WERI-Rb-1 (cell line): ENCODE measurements at regions not wholly inside any gene's neighbourhood (a gene's known extent, or its start where the extent isn't known, plus 50 kb on each side); places are given as distances from the start of the nearest gene placed in this dataset.

Source experiments
- DNase-seq: peaks from one replicate; pipeline ENCODE4 v3.0.0-alpha.2; 2020
- H3K27ac ChIP-seq: fragments of 250-450 bp; sonication (Bioruptor Pico); 2 replicates; pipeline ENCODE4 v1.5.1; 2020; ENCODE audit warnings: mild to moderate bottlenecking, moderate library complexity
- H3K27me3 ChIP-seq: fragments of 250-450 bp; sonication (Bioruptor Pico); 2 replicates; pipeline ENCODE4 v1.5.1; 2021; ENCODE audit warnings: mild to moderate bottlenecking, low read depth, moderate library complexity; ENCODE audit not compliant: insufficient read depth, severe bottlenecking
- H3K36me3 ChIP-seq: fragments of 250-450 bp; sonication (Bioruptor Pico); 2 replicates; pipeline ENCODE4 v1.5.1; 2020; ENCODE audit warnings: mild to moderate bottlenecking, moderate library complexity
- H3K4me3 ChIP-seq: 2 replicates; pipeline ENCODE4 v1.5.1; 2011; ENCODE audit warnings: low read depth, mild to moderate bottlenecking, control low read depth, low read length
- H3K9me3 ChIP-seq: fragments of 250-450 bp; sonication (Bioruptor Pico); 2 replicates; pipeline ENCODE4 v1.5.1; 2021; ENCODE audit warnings: mild to moderate bottlenecking, moderate library complexity; ENCODE audit not compliant: severe bottlenecking
- TF ChIP-seq, protein P1 (sequence below): IDR thresholded peaks from 2 replicates; pipeline ENCODE4 v1.5.1; 2011; ENCODE audit warnings: low read depth, mild to moderate bottlenecking, control low read depth, inconsistent platforms, low read length

DNA sequence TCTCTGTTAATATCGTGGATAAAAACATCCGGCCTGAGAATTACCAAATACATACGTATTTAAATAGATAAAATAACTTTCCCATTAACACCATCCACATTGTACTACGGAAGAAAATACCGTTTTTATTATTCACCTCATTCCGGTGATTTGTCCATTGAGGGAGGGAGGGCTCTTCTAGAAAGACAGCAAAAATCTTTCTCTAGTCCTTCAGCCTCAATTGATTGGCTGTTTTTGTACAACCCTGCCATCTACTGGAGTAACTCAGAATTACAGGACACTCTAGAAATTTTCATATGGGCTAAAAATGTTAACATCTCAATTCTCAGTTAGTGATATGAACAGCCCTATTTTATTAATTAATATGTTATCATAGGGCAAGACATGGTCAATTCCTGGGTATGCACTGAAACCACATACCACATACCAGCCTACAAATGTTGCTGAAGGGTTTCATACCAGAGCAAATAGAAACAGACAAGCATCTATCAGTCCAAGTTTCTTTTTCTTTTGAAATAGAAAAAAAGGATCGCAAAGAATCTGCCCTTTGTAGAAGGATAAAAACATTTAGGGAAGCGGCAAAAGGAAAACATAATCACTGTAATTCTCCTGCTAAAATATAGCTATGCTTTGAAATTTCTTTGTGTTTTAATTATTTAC, 55.8 kb upstream of the CDCA7L start:
- Histone ChIP-seq H3K27ac (no peak overlapping the region), H3K9me3 (no peaks in the 10 kb centered on the region), H3K36me3 (no peaks in the 10 kb centered on the region), H3K27me3 (peaks cover 14% of the 10 kb centered on the region), H3K4me3 (no peak overlapping the region)
- DNase-seq, result no peak
- TF ChIP-seq, protein P1, sequence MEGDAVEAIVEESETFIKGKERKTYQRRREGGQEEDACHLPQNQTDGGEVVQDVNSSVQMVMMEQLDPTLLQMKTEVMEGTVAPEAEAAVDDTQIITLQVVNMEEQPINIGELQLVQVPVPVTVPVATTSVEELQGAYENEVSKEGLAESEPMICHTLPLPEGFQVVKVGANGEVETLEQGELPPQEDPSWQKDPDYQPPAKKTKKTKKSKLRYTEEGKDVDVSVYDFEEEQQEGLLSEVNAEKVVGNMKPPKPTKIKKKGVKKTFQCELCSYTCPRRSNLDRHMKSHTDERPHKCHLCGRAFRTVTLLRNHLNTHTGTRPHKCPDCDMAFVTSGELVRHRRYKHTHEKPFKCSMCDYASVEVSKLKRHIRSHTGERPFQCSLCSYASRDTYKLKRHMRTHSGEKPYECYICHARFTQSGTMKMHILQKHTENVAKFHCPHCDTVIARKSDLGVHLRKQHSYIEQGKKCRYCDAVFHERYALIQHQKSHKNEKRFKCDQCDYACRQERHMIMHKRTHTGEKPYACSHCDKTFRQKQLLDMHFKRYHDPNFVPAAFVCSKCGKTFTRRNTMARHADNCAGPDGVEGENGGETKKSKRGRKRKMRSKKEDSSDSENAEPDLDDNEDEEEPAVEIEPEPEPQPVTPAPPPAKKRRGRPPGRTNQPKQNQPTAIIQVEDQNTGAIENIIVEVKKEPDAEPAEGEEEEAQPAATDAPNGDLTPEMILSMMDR, result peak; percentile 29; the same call in 1 of the 2 replicates

DNA sequence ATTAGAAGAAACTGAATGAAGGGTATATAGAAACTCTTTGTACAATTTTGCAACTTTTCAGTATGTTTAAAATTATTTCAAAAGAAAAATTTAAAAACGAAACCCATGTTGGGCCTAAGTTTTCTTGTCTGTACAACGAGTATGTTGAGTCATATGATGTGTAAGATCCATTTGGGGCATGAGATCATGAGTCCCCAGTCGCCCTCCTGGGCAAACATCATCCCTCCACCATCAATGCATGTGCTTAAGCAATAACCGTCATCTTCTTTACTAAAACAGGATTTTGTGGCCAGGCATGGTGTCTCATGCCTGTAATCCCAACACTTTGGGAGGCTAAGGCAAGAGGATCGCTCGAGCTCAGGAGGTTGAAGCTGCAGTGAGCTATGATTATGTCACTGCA, 54.2 kb upstream of the CDCA7L start:
- no peak for DNase-seq
- TF ChIP-seq, protein P1, result no peak
- Histone ChIP-seq H3K36me3 (no peaks in the 10 kb centered on the region), H3K27me3 (peaks cover 11% of the 10 kb centered on the region), H3K27ac (no peak overlapping the region), H3K4me3 (no peak overlapping the region), H3K9me3 (no peaks in the 10 kb centered on the region)

- Histone ChIP-seq H3K36me3 (no peaks in the 10 kb centered on the region), H3K27ac (no peak overlapping the region), H3K9me3 (peaks cover 2% of the 10 kb centered on the region), H3K27me3 (peaks cover under 1% of the 10 kb centered on the region), H3K4me3 (no peak overlapping the region)
- no peak for DNase-seq
- TF ChIP-seq, protein P1, result no peak
These were observed 50.9 kb upstream of the CDCA7L start for GRCh38 chr7:21996641-21997040.
